ENCODE measurements at regions not wholly inside any gene's neighbourhood (a gene's known extent, or its start where the extent isn't known, plus 50 kb on each side); places are given as distances from the start of the nearest gene placed in this dataset.

DNA sequence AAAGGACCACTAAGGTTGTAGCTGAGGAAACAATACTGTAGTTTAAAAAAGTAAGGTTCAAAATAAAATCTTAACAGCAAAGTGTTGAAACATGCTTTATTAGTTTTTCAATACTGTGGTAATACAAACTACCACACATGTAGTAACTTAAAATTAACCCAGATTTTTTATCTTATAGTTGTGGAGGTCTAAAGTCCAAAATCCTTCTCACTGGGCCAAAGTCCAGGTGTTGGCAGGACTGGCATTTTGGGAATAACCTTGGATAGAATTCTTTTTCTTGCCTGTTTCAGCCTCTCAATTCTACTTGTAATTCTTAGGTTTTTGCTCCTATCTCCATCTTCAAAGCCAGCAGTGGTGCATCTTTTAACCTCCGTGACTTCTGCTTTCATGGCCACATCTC, 942.0 kb downstream of the TSN start:
- no peaks in the 10 kb centered on the region for H3K4me1 ChIP-seq
- TF ChIP-seq POLR2AphosphoS5 (IDR thresholded peaks at IDR 0.05) (no peak), EP300 (IDR thresholded peaks at IDR 0.05) (no peak), CTCF (IDR thresholded peaks at IDR 0.05) (no peak), POLR2A (IDR thresholded peaks at IDR 0.05) (no peak)
- no peaks in the 10 kb centered on the region for H3K9me3 ChIP-seq
- H3K27ac ChIP-seq, result no peak overlapping the region
- no peak for ATAC-seq
- no peaks in the 10 kb centered on the region for H3K27me3 ChIP-seq
- H3K4me3 ChIP-seq, result no peak overlapping the region
- no peaks in the 10 kb centered on the region for H3K36me3 ChIP-seq
- 100% methylated on average over 1 of the region's 1 CpG for WGBS, 2 donors (ENCODE audit: low coverage in 1 of 2)

DNA sequence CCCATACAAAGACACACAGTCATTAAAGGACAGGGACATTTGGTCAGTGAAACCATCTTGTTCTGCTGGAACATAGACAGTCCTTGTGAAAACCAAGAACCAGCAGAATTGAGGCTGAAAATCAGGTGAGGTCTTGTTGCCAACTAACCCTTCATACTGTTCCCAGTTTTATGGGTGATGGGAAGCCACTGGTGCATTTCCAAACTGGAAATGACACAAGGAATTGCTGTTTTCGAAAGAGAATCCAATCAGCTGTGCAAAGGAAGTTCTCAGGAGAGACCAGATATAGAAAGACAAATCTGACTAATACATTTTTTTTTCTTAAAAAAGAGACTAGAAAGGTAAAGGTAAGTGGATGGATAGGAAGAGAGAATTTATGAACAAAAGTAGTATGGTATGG, 948.2 kb downstream of the TSN start:
- no peak for ATAC-seq

DNA sequence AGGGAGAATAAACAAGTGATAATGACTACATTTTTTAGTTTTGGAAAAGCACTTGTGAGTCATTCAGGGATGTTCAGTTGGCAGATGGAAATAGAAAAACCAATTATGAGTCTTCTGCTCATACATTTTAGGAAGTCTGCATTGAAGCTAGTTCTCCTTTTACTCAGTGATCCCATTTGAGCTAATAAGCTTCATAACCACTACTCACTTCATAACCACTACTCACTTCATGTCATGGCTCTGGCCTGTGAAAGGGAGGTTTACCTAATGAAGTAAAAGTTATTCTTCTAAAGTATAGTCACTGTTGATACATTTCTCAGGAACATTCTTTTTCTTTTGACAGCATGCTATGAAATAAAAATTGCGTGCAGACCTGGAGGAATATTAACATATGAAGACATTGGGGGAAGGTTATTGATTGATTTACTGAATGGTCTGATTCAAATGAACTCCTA, 948.7 kb downstream of the TSN start:
- ATAC-seq, result no peak
- Histone ChIP-seq H3K27ac (no peak overlapping the region), H3K9me3 (no peaks in the 10 kb centered on the region), H3K36me3 (no peaks in the 10 kb centered on the region), H3K27me3 (no peaks in the 10 kb centered on the region), H3K4me3 (no peak overlapping the region), H3K4me1 (no peaks in the 10 kb centered on the region)
- TF ChIP-seq POLR2A (IDR thresholded peaks at IDR 0.05) (no peak), CTCF (IDR thresholded peaks at IDR 0.05) (no peak), POLR2AphosphoS5 (IDR thresholded peaks at IDR 0.05) (no peak)
- WGBS, 2 donors (ENCODE audit: low coverage in 1 of 2), result 79 to 91% methylated on average over 1 of the region's 1 CpG

More for the DNA sequence above, 948.2 kb downstream of the TSN start:
- H3K4me1 ChIP-seq, result no peaks in the 10 kb centered on the region
- no peaks in the 10 kb centered on the region for H3K27me3 ChIP-seq
- no peaks in the 10 kb centered on the region for H3K9me3 ChIP-seq
- H3K4me3 ChIP-seq, result no peak overlapping the region
- 43 to 64% methylated on average over 1 of the region's 1 CpG for WGBS, 2 donors (ENCODE audit: low coverage in 1 of 2)
- H3K36me3 ChIP-seq, result no peaks in the 10 kb centered on the region
- TF ChIP-seq EP300 (IDR thresholded peaks at IDR 0.05), result no peak
- no peak for TF ChIP-seq POLR2AphosphoS5 (IDR thresholded peaks at IDR 0.05)
- TF ChIP-seq CTCF (IDR thresholded peaks at IDR 0.05), result no peak
- TF ChIP-seq POLR2A (IDR thresholded peaks at IDR 0.05), result no peak
- no peak overlapping the region for H3K27ac ChIP-seq

DNA sequence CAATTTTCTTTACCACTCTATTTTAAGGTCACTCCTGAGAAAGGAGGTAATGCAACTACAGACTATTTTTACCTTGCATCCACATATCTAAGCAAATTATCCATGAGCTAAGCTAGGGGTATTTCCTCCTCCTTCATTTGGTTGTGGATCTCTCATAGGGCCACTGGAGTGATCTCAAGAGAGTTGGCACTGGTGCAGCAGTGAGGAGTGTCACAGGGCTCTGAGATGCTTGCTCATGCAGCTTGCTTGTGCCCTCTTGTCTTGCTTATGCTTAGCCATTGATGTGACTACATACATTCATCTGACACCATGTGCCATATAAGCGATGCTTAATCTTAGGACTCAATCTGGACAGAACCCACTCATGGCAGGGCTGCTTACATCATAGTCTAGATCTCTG, 950.3 kb downstream of the TSN start:
- 83% methylated on average over 1 of the region's 1 CpG; no CpG with 5 or more reads in 1 of the 2 donors for WGBS, 2 donors (ENCODE audit: low coverage in 1 of 2)
- TF ChIP-seq POLR2AphosphoS5 (IDR thresholded peaks at IDR 0.05) (no peak), EP300 (IDR thresholded peaks at IDR 0.05) (no peak), CTCF (IDR thresholded peaks at IDR 0.05) (no peak), POLR2A (IDR thresholded peaks at IDR 0.05) (no peak)
- H3K27me3 ChIP-seq, result no peaks in the 10 kb centered on the region
- H3K4me3 ChIP-seq, result no peak overlapping the region
- ATAC-seq, result no peak
- H3K9me3 ChIP-seq, result no peaks in the 10 kb centered on the region
- H3K36me3 ChIP-seq, result no peaks in the 10 kb centered on the region
- H3K27ac ChIP-seq, result no peak overlapping the region
- H3K4me1 ChIP-seq, result no peaks in the 10 kb centered on the region

- no peak for ATAC-seq
- WGBS, 2 donors (ENCODE audit: low coverage in 1 of 2), result 67 to 75% methylated on average over 1 to 3 of the region's 3 CpGs
- Histone ChIP-seq H3K4me1 (no peaks in the 10 kb centered on the region), H3K27ac (no peak overlapping the region), H3K27me3 (no peaks in the 10 kb centered on the region), H3K4me3 (no peak overlapping the region), H3K36me3 (no peaks in the 10 kb centered on the region), H3K9me3 (peaks cover 0 to 5% (median 0%) of the 10 kb centered on the region in 3 donors)
- no peak for TF ChIP-seq CTCF (IDR thresholded peaks at IDR 0.05)
- TF ChIP-seq POLR2AphosphoS5 (IDR thresholded peaks at IDR 0.05), result no peak
- no peak for TF ChIP-seq POLR2A (IDR thresholded peaks at IDR 0.05)
- no peak for TF ChIP-seq EP300 (IDR thresholded peaks at IDR 0.05)
Observed at GRCh38 chr2:122706757-122707223, 951.3 kb downstream of the TSN start.

Data from gastroesophageal sphincter (tissue), 4 donors.